Mesenchymal stem cell (in vitro differentiated cells and primary cell): ENCODE measurements at regions not wholly inside any gene's neighbourhood (a gene's known extent, or its start where the extent isn't known, plus 50 kb on each side); places are given as distances from the start of the nearest gene placed in this dataset.

Experiments
- DNase-seq: peaks from one replicate; pipeline ENCODE4 v3.0.0-alpha.2; 2013
- H2AFZ ChIP-seq: one replicate; pipeline ENCODE4 v1.6.1; 2013; ENCODE audit warnings: low read depth, mild to moderate bottlenecking, control low read depth, inconsistent platforms, low read length, moderate library complexity
- H2AK5ac ChIP-seq: 2 replicates; pipeline ENCODE4 v1.6.1; 2013; ENCODE audit warnings: low read length, moderate library complexity, mild to moderate bottlenecking, inconsistent platforms; ENCODE audit not compliant: severe bottlenecking
- H2BK120ac ChIP-seq: one replicate; pipeline ENCODE4 v1.6.1; 2013; ENCODE audit warnings: low read depth, mild to moderate bottlenecking, inconsistent platforms, low read length, moderate library complexity
- H2BK12ac ChIP-seq, 2 experiments: one replicate each; pipeline ENCODE4 v1.6.1; 2013; ENCODE audit warnings: inconsistent platforms in 2 of 2, low read length in 2 of 2, mild to moderate bottlenecking in 2 of 2, moderate library complexity in 2 of 2, control low read depth in 1 of 2
- H2BK15ac ChIP-seq: one replicate; pipeline ENCODE4 v1.6.1; 2013; ENCODE audit warnings: mild to moderate bottlenecking, low read depth, inconsistent platforms; ENCODE audit not compliant: poor library complexity, severe bottlenecking
- H2BK5ac ChIP-seq: 2 replicates; pipeline ENCODE4 v1.6.1; 2013; ENCODE audit warnings: low read depth, mild to moderate bottlenecking, low read length, control low read depth, inconsistent platforms; ENCODE audit not compliant: poor library complexity, severe bottlenecking
- H3K14ac ChIP-seq, 2 experiments: one replicate each; pipeline ENCODE4 v1.6.1; 2013; ENCODE audit warnings: inconsistent platforms in 2 of 2, low read length in 2 of 2, control low read depth in 1 of 2, mild to moderate bottlenecking in 1 of 2, moderate library complexity in 1 of 2
- H3K18ac ChIP-seq, 2 experiments: one replicate each; pipeline ENCODE4 v1.6.1; 2013; ENCODE audit warnings: inconsistent platforms in 2 of 2, low read length in 2 of 2, control low read depth in 1 of 2, low read depth in 1 of 2, mild to moderate bottlenecking in 1 of 2
- H3K23ac ChIP-seq, 2 experiments: one replicate each; pipeline ENCODE4 v1.6.1; 2013; ENCODE audit warnings: inconsistent platforms in 2 of 2, low read length in 2 of 2, mild to moderate bottlenecking in 2 of 2, moderate library complexity in 2 of 2, control low read depth in 1 of 2
- H3K27ac ChIP-seq: 2 replicates; pipeline ENCODE4 v1.5.1; 2013; ENCODE audit warnings: mild to moderate bottlenecking, moderate library complexity, low read length, control low read depth, inconsistent platforms; ENCODE audit not compliant: poor library complexity, severe bottlenecking
- H3K27me3 ChIP-seq, 2 experiments: 2 replicates each; pipeline versions ENCODE4 v1.6.1 to v1.7.0; 2013; ENCODE audit warnings: low read length in 2 of 2, mild to moderate bottlenecking in 2 of 2, moderate library complexity in 2 of 2, control low read depth in 1 of 2, inconsistent platforms in 1 of 2; ENCODE audit not compliant: control insufficient read depth in 1 of 2, insufficient read depth in 1 of 2
- H3K36me3 ChIP-seq, 2 experiments: 2 replicates each; pipeline versions ENCODE4 v1.6.1 to v1.7.0; 2013; ENCODE audit warnings: low read length in 2 of 2, control low read depth in 1 of 2, inconsistent platforms in 1 of 2, low read depth in 1 of 2, mild to moderate bottlenecking in 1 of 2; ENCODE audit not compliant: insufficient read depth in 2 of 2, control insufficient read depth in 1 of 2
- H3K4ac ChIP-seq, 2 experiments: one replicate each; pipeline ENCODE4 v1.6.1; 2013; ENCODE audit warnings: inconsistent platforms in 2 of 2, low read length in 2 of 2, mild to moderate bottlenecking in 2 of 2, moderate library complexity in 2 of 2, control low read depth in 1 of 2, low read depth in 1 of 2
- H3K4me1 ChIP-seq: 2 replicates; pipeline ENCODE4 v1.6.1; 2013; ENCODE audit warnings: low read depth, low read length, control low read depth; ENCODE audit not compliant: control insufficient read depth, insufficient read depth
- H3K4me2 ChIP-seq: 2 replicates; pipeline ENCODE4 v1.6.1; 2013; ENCODE audit warnings: low read length, mild to moderate bottlenecking, inconsistent platforms; ENCODE audit not compliant: poor library complexity, severe bottlenecking
- H3K4me3 ChIP-seq, 2 experiments: 2 replicates each; pipeline versions ENCODE4 v1.5.1 to v1.7.0; 2013; ENCODE audit warnings: low read length in 2 of 2, mild to moderate bottlenecking in 2 of 2, control low read depth in 1 of 2, low read depth in 1 of 2; ENCODE audit not compliant: insufficient read depth in 1 of 2
- H3K79me1 ChIP-seq: replicated peaks from 2 replicates; pipeline ENCODE4 v1.6.1; 2013; ENCODE audit warnings: mild to moderate bottlenecking, control low read depth, low read length, inconsistent platforms; ENCODE audit not compliant: poor library complexity, severe bottlenecking
- H3K9ac ChIP-seq: 2 replicates; pipeline ENCODE4 v1.7.0; 2013; ENCODE audit warnings: mild to moderate bottlenecking, low read length, moderate library complexity
- H3K9me3 ChIP-seq: 2 replicates; pipeline ENCODE4 v1.7.0; 2013; ENCODE audit warnings: mild to moderate bottlenecking, low read length; ENCODE audit not compliant: control insufficient read depth
- H4K8ac ChIP-seq: one replicate; pipeline ENCODE4 v1.6.1; 2013; ENCODE audit warnings: inconsistent platforms, mild to moderate bottlenecking, low read length, moderate library complexity
- H4K91ac ChIP-seq: one replicate; pipeline ENCODE4 v1.6.1; 2013; ENCODE audit warnings: mild to moderate bottlenecking, low read length, inconsistent platforms
- WGBS: methylation state at CpG from one replicate; pipeline ENCODE4 v1.1.7; 2013; ENCODE audit warnings: mixed read lengths; 5-methylcytosine and 5-hydroxymethylcytosine counted together

GRCh38 chr12:90855534-90855933 is 99.4 kb downstream of the CCER1 start:
- Histone ChIP-seq H2BK12ac (no peak overlapping the region), H2AK5ac (no peak overlapping the region), H3K4me2 (no peak overlapping the region), H3K18ac (no peak overlapping the region), H3K27ac (no peak overlapping the region), H3K36me3 (no peaks in the 10 kb centered on the region), H4K8ac (no peak overlapping the region), H2AFZ (no peak overlapping the region), H3K9ac (no peak overlapping the region), H3K9me3 (no peaks in the 10 kb centered on the region), H3K4ac (no peak overlapping the region), H2BK120ac (no peak overlapping the region), H3K23ac (no peak overlapping the region), H2BK5ac (no peak overlapping the region), H3K27me3 (no peaks in the 10 kb centered on the region), H3K14ac (no peak overlapping the region), H2BK15ac (no peak overlapping the region), H4K91ac (no peak overlapping the region), H3K4me3 (no peak overlapping the region), H3K79me1 (no peaks in the 10 kb centered on the region), H3K4me1 (peaks cover 2% of the 10 kb centered on the region)
- WGBS, result 95% methylated on average over 1 of the region's 1 CpG
- no peak for DNase-seq

- no peak overlapping the region for H2BK5ac ChIP-seq
- WGBS, result 85% methylated on average over 3 of the region's 8 CpGs
These were observed 100.8 kb downstream of the CCER1 start for GRCh38 chr12:90854136-90854689.

GRCh38 chr12:90851800-90852718 is 102.9 kb downstream of the CCER1 start:
- Histone ChIP-seq H3K4ac (no peak overlapping the region), H3K4me3 (no peak overlapping the region), H3K14ac (no peak overlapping the region), H3K27ac (no peak overlapping the region), H3K9me3 (no peaks in the 10 kb centered on the region), H3K9ac (no peak overlapping the region), H2BK12ac (no peak overlapping the region), H2BK15ac (no peak overlapping the region), H4K8ac (no peak overlapping the region), H2AK5ac (no peak overlapping the region), H3K4me2 (no peak overlapping the region), H2AFZ (no peak overlapping the region), H2BK120ac (no peak overlapping the region), H4K91ac (no peak overlapping the region), H3K23ac (no peak overlapping the region), H3K18ac (no peak overlapping the region), H3K36me3 (no peaks in the 10 kb centered on the region), H3K27me3 (no peaks in the 10 kb centered on the region), H3K4me1 (no peaks in the 10 kb centered on the region), H2BK5ac (no peak overlapping the region), H3K79me1 (no peaks in the 10 kb centered on the region)
- WGBS, result 100% methylated on average over 1 of the region's 2 CpGs
- no peak for DNase-seq

More at GRCh38 chr12:90854136-90854689, 100.8 kb downstream of the CCER1 start:
- no peaks in the 10 kb centered on the region for H3K36me3 ChIP-seq
- H3K18ac ChIP-seq, result no peak overlapping the region
- H3K14ac ChIP-seq, result no peak overlapping the region
- no peak overlapping the region for H3K27ac ChIP-seq
- H4K8ac ChIP-seq, result no peak overlapping the region
- H2AFZ ChIP-seq, result no peak overlapping the region
- DNase-seq, result peak; percentile 58
- H3K27me3 ChIP-seq, result no peaks in the 10 kb centered on the region
- peak overlapping the region; percentile 26 for H3K9ac ChIP-seq
- no peak overlapping the region for H3K4me2 ChIP-seq
- no peaks in the 10 kb centered on the region for H3K9me3 ChIP-seq
- H3K4ac ChIP-seq, result no peak overlapping the region
- H3K4me3 ChIP-seq, result no peak overlapping the region
- H2BK12ac ChIP-seq, result no peak overlapping the region
- H4K91ac ChIP-seq, result no peak overlapping the region
- no peak overlapping the region for H3K23ac ChIP-seq
- no peaks in the 10 kb centered on the region for H3K79me1 ChIP-seq
- no peak overlapping the region for H2BK15ac ChIP-seq
- no peak overlapping the region for H2AK5ac ChIP-seq
- peaks cover 2% of the 10 kb centered on the region for H3K4me1 ChIP-seq
- H2BK120ac ChIP-seq, result no peak overlapping the region

DNA sequence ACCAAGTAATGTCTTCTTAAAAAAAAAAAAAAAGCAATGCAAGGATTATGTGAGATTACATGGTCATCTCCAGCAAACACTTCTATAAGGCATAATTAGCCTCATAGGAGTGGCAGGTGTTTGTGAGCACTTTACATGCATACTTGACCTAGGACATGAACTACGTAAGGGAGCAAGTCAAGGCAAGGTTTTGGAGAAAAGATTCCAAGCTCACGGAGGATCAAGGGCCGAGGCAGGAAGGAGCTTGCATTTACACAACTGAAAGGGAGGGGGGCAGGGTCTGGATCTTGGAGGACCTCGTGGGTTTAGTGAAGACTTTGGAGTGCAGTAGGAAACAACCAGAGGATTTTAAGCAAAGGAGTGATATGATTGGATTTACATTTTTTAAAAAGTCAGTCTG is 112.5 kb downstream of the CCER1 start:
- Histone ChIP-seq H2AFZ (no peak overlapping the region), H2BK15ac (no peak overlapping the region), H3K23ac (no peak overlapping the region), H3K9me3 (no peaks in the 10 kb centered on the region), H2BK12ac (peak overlapping the region; percentile 63 to 84), H3K4me1 (no peaks in the 10 kb centered on the region), H3K79me1 (no peaks in the 10 kb centered on the region), H2BK120ac (no peak overlapping the region), H2BK5ac (no peak overlapping the region), H4K8ac (peak overlapping the region; percentile 27), H3K14ac (no peak overlapping the region), H3K4me2 (no peak overlapping the region), H3K9ac (no peak overlapping the region), H3K4ac (no peak overlapping the region), H3K4me3 (no peak overlapping the region), H2AK5ac (no peak overlapping the region), H3K27me3 (no peaks in the 10 kb centered on the region), H3K36me3 (no peaks in the 10 kb centered on the region), H3K27ac (no peak overlapping the region), H3K18ac (peak overlapping the region in 1 of 2 experiments; percentile 52), H4K91ac (no peak overlapping the region)
- WGBS, result 43% methylated on average over 4 of the region's 4 CpGs
- DNase-seq, result no peak
